Choroid plexus epithelial cell (primary cell): ENCODE measurements at regions not wholly inside any gene's neighbourhood (a gene's known extent, or its start where the extent isn't known, plus 50 kb on each side); places are given as distances from the start of the nearest gene placed in this dataset.
A peak's percentile ranks its signal among the peaks of the same experiment; 100 is the strongest.

Experiments used
- DNase-seq: peaks from one replicate; pipeline ENCODE4 v3.0.0-alpha.2; 2010; ENCODE audit warnings: low read depth
- H3K4me3 ChIP-seq: 2 replicates; pipeline ENCODE4 v1.5.1; 2011; ENCODE audit warnings: low read depth, mild to moderate bottlenecking, control low read depth, low read length, moderate library complexity
- CTCF ChIP-seq: conservative IDR thresholded peaks from 2 replicates; pipeline ENCODE4 v1.5.1; 2011; ENCODE audit warnings: low read depth, mild to moderate bottlenecking, control low read depth, inconsistent platforms, low read length, moderate library complexity

GRCh38 chr5:176711883-176712282 is 64.6 kb downstream of the TSPAN17 start:
- no peak for DNase-seq
- no peak for TF ChIP-seq CTCF
- no peak overlapping the region for H3K4me3 ChIP-seq

GRCh38 chr5:176712546-176713304 is 65.4 kb downstream of the TSPAN17 start:
- TF ChIP-seq CTCF = no peak
- DNase-seq = no peak
- H3K4me3 ChIP-seq = no peak overlapping the region

- DNase-seq = no peak
- TF ChIP-seq CTCF = no peak
- no peak overlapping the region for H3K4me3 ChIP-seq
These were observed 66.1 kb downstream of the TSPAN17 start for GRCh38 chr5:176713409-176713808.

GRCh38 chr5:176714067-176714466 is 66.8 kb downstream of the TSPAN17 start:
- H3K4me3 ChIP-seq = no peak overlapping the region
- no peak for TF ChIP-seq CTCF
- DNase-seq = no peak

- DNase-seq = peak; percentile 83
- no peak for TF ChIP-seq CTCF
- no peak overlapping the region for H3K4me3 ChIP-seq
These were observed 69.0 kb downstream of the TSPAN17 start for GRCh38 chr5:176716320-176716719.

GRCh38 chr5:176719113-176719739 is 71.9 kb downstream of the TSPAN17 start:
- TF ChIP-seq CTCF = no peak
- no peak overlapping the region for H3K4me3 ChIP-seq
- DNase-seq = no peak

- TF ChIP-seq CTCF = no peak
- H3K4me3 ChIP-seq = no peak overlapping the region
- DNase-seq = no peak
These were observed 74.2 kb downstream of the TSPAN17 start for GRCh38 chr5:176721509-176721908.
